Esophagus squamous epithelium (tissue), 4 donors: ENCODE measurements at regions not wholly inside any gene's neighbourhood (a gene's known extent, or its start where the extent isn't known, plus 50 kb on each side); places are given as distances from the start of the nearest gene placed in this dataset.

Experiments
- POLR2A ChIP-seq, 4 donors: fragments of 450-650 bp; IDR thresholded peaks; one replicate each; pipeline ENCODE4 v1.6.1; 2017; ENCODE audit warnings: antibody characterized with exemption in 4 of 4, mild to moderate bottlenecking in 4 of 4, moderate library complexity in 3 of 4
- TF ChIP-seq, protein P1 (sequence below), 6 experiments: fragments of 450-650 bp in 4 of 6; fragments of 200-600 bp in 2 of 6; sonication (generic) in 2 of 6; IDR thresholded peaks; one replicate each; pipeline ENCODE4 v1.5.1; 2016 to 2019; ENCODE audit warnings: antibody characterized with exemption in 6 of 6, mild to moderate bottlenecking in 4 of 6, moderate library complexity in 4 of 6

DNA sequence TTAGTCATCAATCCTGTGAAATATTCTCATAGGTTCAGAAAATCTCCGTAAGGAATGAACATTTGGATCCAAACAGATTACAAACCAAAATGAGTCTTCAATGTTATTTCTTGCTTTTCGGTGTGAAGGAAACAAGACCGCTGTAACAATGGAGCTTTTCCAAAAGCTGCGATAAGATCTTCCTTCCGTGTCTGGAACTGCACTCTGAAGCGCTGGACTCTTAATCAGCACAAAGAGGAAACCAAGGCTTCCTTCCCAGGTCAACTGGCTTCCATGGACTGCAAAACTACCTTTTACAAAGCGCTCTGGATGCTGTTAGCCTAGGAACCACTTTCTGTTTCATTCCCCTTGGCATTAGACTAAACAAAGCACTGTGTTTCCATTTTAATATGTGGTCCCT, 137.9 kb upstream of the BASP1 start:
- TF ChIP-seq, protein P1, sequence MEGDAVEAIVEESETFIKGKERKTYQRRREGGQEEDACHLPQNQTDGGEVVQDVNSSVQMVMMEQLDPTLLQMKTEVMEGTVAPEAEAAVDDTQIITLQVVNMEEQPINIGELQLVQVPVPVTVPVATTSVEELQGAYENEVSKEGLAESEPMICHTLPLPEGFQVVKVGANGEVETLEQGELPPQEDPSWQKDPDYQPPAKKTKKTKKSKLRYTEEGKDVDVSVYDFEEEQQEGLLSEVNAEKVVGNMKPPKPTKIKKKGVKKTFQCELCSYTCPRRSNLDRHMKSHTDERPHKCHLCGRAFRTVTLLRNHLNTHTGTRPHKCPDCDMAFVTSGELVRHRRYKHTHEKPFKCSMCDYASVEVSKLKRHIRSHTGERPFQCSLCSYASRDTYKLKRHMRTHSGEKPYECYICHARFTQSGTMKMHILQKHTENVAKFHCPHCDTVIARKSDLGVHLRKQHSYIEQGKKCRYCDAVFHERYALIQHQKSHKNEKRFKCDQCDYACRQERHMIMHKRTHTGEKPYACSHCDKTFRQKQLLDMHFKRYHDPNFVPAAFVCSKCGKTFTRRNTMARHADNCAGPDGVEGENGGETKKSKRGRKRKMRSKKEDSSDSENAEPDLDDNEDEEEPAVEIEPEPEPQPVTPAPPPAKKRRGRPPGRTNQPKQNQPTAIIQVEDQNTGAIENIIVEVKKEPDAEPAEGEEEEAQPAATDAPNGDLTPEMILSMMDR (IDR thresholded peaks at IDR 0.05): no peak
- no peak for TF ChIP-seq POLR2A (IDR thresholded peaks at IDR 0.05)
